ENCODE measurements at regions not wholly inside any gene's neighbourhood (a gene's known extent, or its start where the extent isn't known, plus 50 kb on each side); places are given as distances from the start of the nearest gene placed in this dataset.
"Not testable (repeated sequence)": the region's sequence is repeated elsewhere in the genome, so short reads cannot be mapped to it uniquely, and the experiment has no call there.

- DNase-seq (ENCODE audit: insufficient read length, low spot score) (no peak), FAIRE-seq (no peak)
- TF ChIP-seq CTCF (IDR thresholded peaks at IDR 0.05; ENCODE audit: insufficient read depth, missing control alignments): no peak
Observed at GRCh38 chr2:120513776-120514357, 167.9 kb downstream of the INHBB start.

- no peak for TF ChIP-seq CTCF (IDR thresholded peaks at IDR 0.05; ENCODE audit: insufficient read depth, missing control alignments)
- FAIRE-seq (no peak), DNase-seq (ENCODE audit: insufficient read length, low spot score) (no peak)
Observed at GRCh38 chr2:120514521-120514920, 168.6 kb downstream of the INHBB start.

- FAIRE-seq: not testable (repeated sequence)
Observed at GRCh38 chr2:120515066-120515758, 169.3 kb downstream of the INHBB start.

GRCh38 chr2:120515759-120516678, 170.1 kb downstream of the INHBB start:
- no peak for FAIRE-seq
- TF ChIP-seq CTCF (IDR thresholded peaks at IDR 0.05; ENCODE audit: insufficient read depth, missing control alignments): no peak

More at GRCh38 chr2:120515066-120515758, 169.3 kb downstream of the INHBB start:
- DNase-seq (ENCODE audit: insufficient read length, low spot score): not testable (repeated sequence)

GRCh38 chr2:120516679-120517314, 170.9 kb downstream of the INHBB start:
- no peak for TF ChIP-seq CTCF (IDR thresholded peaks at IDR 0.05; ENCODE audit: insufficient read depth, missing control alignments)
- DNase-seq (ENCODE audit: insufficient read length, low spot score) (no peak), FAIRE-seq (no peak)

More at GRCh38 chr2:120515759-120516678, 170.1 kb downstream of the INHBB start:
- DNase-seq (ENCODE audit: insufficient read length, low spot score): no peak

- DNase-seq (ENCODE audit: insufficient read length, low spot score) (no peak), FAIRE-seq (no peak)
- TF ChIP-seq CTCF (IDR thresholded peaks at IDR 0.05; ENCODE audit: insufficient read depth, missing control alignments): no peak
Observed at GRCh38 chr2:120517751-120518469, 172.0 kb downstream of the INHBB start.
